Skin epidermis (tissue), 12 donors: ENCODE measurements at regions not wholly inside any gene's neighbourhood (a gene's known extent, or its start where the extent isn't known, plus 50 kb on each side); places are given as distances from the start of the nearest gene placed in this dataset.

Source experiments
- H3K27ac ChIP-seq, 21 experiments: fragments of 200-600 bp; sonication (generic) in 11 of 21; one replicate each; pipeline ENCODE4 v1.5.0; 2020; ENCODE audit warnings: mild to moderate bottlenecking in 3 of 21, inconsistent platforms in 2 of 21, moderate library complexity in 2 of 21
- H3K4me3 ChIP-seq, 7 experiments: fragments of 200-600 bp; sonication (generic) in 2 of 7; one replicate each; pipeline ENCODE4 v1.5.0; 2020; ENCODE audit warnings: inconsistent platforms in 2 of 7, mild to moderate bottlenecking in 2 of 7, moderate library complexity in 1 of 7

DNA sequence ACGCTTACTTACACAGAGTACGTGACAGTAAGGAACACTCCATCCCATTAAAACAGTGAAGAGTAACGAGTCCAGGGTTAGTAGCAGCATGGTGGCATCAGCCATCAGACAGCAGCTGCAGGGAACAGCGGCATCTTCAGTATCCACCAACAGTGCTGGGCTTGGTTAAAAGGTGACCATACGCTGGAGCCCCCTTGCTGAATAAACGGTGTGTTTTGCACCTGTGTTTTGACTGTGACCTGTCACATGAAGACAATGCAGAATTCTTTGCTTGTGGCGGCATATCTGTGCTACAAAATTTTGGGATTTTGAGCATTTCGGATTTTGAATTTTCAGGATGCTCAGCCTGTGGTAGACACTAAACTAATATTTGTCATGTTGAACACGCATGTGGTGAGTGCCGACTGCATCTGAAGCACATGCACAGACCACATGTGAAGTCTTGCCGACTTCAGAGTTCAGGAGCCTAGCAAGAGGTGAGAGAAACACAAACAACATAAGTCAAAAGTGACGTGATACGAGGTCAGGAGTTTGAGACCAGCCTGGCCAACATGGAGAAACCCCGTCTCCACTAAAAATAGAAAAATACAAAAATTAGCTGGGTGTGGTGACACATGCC is 69.3 kb upstream of the FRMD1 start:
- Histone ChIP-seq H3K4me3 (no peak overlapping the region), H3K27ac (no peak overlapping the region)

DNA sequence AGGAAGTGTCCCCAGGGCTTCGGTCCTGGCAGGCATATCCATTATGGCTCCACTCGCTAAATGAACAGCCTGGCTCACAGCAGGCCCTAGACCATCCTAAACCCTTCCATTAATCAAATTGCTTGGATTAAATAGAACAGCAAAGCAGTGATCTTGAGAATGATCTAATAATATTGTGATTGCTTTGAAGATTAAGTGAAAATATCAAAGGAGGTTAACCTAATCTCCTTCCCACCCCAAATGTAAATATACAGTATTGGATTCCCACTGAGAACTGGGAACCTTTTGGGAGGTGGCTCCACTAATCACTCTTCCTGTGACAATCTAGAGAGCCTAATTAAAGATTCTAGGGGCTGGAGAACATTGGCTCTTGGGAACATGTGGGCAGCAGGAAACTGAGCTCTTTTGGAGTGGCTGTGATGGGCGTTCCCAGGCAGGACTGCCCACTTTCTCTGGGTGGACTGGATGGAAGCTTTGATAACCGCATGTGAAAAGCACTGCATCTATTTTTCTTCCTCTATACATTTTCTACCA is 68.3 kb upstream of the FRMD1 start:
- no peak overlapping the region for H3K27ac ChIP-seq
- H3K4me3 ChIP-seq = no peak overlapping the region

DNA sequence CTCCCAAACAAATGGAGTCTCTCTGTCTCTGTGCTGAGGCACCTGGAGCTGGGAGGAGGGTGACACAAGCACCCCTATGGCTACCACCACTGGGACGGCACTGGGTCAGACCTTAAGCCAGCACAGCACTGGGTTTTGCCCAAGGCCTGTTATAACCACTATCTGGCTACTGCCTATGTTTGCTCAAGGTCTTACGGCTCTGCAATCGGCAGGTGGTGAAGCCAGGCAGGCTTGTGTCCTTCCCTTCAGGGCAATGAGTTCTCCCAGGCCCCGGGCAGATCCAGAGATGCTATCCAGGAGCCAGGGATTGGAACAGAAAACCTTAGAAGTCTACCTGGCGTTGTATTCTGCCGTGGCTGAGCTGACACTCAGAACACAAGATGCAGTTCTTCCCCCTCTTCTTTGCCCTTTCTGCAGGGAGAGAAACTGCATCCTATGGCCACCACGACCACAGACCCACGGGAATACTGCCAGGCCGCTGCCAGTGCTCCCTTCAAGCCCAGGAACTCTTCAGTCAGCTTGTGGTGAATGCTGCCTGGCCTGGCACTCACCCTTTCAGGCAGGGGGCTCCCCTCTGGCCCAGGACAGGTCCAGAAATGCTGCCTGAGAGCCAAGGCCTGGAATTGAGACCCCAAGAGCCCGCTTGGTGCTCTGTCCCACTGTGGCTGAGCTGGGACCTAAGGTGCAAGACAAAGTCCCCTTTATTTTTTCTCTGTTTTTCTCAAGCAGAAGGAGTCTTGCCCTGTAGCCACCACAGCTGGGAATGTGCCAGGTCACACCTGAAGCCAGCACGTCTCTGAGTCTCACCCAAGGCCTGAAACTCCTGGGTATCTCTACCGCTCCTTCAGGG is 67.0 kb upstream of the FRMD1 start:
- no peak overlapping the region for H3K4me3 ChIP-seq
- H3K27ac ChIP-seq = no peak overlapping the region

DNA sequence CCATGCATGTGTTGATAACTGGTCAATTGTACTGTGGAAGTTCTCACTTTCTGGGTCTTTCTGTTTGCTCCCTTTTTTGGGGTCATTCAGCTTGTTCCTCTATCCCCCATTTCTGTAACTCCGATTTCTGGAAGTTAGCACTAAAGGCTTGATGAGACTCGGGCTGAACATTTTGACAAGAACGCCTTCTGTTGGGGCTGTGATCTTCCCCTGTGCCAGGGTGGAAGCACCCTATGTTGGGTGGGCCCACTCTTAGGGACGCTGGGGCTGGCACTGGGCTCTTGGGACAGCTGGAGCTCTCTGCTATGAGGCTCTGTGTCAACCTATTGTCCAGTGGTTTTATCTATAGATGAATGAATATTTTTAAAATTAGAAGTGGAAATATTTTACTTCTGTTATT is 60.1 kb upstream of the FRMD1 start:
- Histone ChIP-seq H3K4me3 (no peak overlapping the region), H3K27ac (no peak overlapping the region)

DNA sequence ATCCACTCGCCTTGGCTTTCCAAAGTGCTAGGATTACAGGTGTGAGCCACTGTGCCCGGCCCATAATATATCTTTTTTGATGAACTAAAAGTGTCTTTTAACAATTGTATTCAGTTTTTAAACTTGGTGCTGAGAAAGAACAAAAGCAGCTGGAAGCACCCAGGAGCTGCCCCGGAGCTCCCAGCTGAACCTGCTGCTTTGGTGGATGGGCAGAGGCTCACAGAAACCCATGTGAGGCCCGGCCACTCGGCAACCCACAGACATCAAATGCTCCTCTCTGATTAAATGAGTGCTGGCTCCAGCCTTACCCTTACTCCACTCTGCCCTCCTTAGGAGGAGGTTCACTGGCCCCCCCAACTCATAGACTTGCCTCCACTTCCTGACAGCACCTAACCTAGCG is 59.4 kb upstream of the FRMD1 start:
- Histone ChIP-seq H3K4me3 (no peak overlapping the region), H3K27ac (no peak overlapping the region)

GRCh38 chr6:168137024-168137423 is 58.0 kb upstream of the FRMD1 start:
- Histone ChIP-seq H3K4me3 (no peak overlapping the region), H3K27ac (no peak overlapping the region)

- Histone ChIP-seq H3K4me3 (no peak overlapping the region), H3K27ac (no peak overlapping the region)
Measured at GRCh38 chr6:168136622-168137021, 57.6 kb upstream of the FRMD1 start.

- no peak overlapping the region for H3K4me3 ChIP-seq
- no peak overlapping the region for H3K27ac ChIP-seq
Measured at GRCh38 chr6:168136001-168136400, 57.0 kb upstream of the FRMD1 start.

DNA sequence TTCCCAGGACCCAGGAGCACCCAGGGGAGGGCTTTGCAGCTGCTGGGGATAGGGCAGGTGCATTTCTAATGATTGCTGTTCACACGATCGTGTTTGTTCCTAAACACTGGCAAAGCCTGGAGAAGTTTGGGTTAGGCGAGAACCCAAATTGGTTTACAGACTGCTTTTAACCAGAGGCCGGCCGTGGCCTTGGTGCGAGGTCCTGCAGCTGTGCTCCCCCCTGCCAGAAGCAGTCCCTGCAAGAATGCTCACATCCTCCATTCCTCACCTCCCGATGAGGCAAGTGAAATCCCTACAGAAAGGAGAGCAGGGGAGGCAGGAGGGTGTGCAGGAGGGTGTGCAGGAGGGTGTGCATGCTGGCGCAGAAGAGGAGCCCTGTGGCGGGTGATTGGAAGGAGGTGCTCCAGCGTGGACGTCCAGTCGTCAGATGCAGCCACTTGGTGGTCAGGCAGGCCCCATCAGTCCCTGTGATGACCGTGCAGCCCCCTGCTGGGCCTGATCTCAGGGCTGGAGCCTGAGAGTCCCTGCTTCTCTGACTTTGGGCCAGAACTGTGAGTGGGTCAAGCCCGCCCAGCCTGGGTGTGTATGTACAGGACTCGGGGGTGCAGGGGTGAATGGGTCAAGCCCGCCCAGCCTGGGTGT is 55.7 kb upstream of the FRMD1 start:
- no peak overlapping the region for H3K4me3 ChIP-seq
- no peak overlapping the region for H3K27ac ChIP-seq

DNA sequence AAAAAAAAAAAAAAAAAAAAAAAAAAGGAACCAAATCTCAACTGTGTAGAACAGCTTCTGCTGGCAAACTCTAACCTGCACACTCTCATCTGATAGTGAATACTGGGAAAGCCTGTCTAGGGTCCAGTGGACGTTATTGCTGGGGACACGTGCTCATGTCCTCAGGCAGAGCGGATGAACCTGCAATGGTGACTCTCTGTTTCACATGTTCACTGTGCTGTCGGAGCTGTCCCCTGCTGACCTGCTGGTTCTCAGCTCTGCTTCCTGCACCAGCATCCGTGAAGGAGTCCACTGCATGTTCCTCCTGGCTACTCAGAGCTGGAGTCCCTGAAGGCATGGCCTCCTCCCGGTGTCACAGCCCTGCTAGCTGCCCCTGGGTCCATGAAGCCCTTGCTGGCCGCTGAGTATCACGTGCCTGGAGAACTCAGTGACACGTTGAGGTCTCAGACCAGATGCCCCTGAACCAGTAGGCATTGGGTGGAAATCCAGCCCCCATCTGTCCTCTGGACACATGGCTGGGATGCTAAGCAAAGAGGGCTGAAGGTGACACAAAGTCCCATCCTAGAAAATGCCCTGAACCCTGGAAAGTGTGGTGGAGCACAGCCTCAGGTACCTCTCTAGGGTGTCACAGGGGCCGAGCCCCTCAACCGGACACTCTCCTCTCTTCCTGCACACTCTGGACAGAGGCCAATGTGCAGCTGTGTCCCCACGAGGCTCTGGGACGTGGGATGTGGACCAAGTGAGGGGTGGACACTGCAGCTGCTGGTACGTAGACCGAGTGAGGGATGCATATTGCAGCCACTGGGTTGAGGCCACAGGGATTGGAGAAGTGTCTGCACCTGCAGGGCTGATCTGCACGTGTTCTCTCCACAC is 54.9 kb upstream of the FRMD1 start:
- H3K27ac ChIP-seq = no peak overlapping the region
- H3K4me3 ChIP-seq = no peak overlapping the region

- Histone ChIP-seq H3K27ac (peak overlapping the region in 1 of 21 experiments; percentile 53), H3K4me3 (peak overlapping the region in 1 of 7 experiments; percentile 17)
Measured at GRCh38 chr6:168133168-168133561, 54.2 kb upstream of the FRMD1 start.

GRCh38 chr6:168132531-168133167 is 53.6 kb upstream of the FRMD1 start:
- H3K4me3 ChIP-seq = no peak overlapping the region
- peak overlapping the region in 1 of 21 experiments; percentile 53 for H3K27ac ChIP-seq

DNA sequence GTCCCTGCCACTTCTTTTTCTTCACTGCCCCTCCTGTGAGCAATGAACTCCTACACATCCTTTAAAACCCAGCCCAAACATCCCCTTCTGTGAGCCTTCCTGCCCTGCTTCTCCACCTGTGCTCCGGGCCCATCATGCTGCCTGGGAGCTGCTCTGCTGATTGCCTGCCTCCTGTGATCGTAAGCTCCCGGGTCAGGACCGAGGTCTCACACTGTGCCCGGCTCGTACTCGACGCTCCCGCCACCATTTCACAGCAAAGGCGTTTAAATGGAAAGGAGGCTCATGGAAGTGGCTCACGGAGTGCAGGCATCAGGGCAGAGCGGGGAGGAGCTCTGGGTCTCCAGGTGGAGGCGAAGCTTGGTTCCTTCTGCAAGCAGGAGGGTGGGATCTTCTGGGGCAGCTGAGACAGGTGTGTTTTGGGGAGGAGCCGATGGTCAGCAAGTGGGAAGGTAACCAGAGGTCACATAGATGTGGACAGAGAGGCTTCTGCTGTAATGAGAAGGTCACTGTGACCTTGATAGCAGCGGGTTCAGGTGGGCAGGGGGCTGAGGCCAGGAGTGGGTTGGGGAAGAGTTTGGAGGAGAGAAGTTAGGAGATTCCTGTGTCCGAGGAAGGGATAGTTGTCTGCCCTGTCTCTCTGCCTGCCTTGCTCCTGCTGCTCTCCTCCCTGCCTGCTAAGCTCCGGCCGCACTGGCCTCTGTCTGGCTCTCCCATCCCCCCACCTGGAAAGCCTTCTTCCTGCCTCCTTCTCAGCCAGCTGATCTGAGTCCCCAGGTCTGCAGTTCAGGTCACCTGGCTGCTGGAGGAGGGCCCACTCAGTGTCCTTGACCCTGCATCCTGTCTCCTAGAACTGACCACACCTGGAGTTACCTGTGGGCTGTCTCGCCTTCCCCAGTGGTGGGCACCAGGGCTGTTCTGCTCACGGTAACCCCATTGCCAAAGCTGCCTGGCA is 52.7 kb upstream of the FRMD1 start:
- no peak overlapping the region for H3K27ac ChIP-seq
- no peak overlapping the region for H3K4me3 ChIP-seq

GRCh38 chr6:168130697-168131371 is 51.8 kb upstream of the FRMD1 start:
- H3K27ac ChIP-seq = no peak overlapping the region
- H3K4me3 ChIP-seq = no peak overlapping the region

- H3K27ac ChIP-seq = no peak overlapping the region
- no peak overlapping the region for H3K4me3 ChIP-seq
Measured at GRCh38 chr6:168130168-168130696, 51.2 kb upstream of the FRMD1 start.

DNA sequence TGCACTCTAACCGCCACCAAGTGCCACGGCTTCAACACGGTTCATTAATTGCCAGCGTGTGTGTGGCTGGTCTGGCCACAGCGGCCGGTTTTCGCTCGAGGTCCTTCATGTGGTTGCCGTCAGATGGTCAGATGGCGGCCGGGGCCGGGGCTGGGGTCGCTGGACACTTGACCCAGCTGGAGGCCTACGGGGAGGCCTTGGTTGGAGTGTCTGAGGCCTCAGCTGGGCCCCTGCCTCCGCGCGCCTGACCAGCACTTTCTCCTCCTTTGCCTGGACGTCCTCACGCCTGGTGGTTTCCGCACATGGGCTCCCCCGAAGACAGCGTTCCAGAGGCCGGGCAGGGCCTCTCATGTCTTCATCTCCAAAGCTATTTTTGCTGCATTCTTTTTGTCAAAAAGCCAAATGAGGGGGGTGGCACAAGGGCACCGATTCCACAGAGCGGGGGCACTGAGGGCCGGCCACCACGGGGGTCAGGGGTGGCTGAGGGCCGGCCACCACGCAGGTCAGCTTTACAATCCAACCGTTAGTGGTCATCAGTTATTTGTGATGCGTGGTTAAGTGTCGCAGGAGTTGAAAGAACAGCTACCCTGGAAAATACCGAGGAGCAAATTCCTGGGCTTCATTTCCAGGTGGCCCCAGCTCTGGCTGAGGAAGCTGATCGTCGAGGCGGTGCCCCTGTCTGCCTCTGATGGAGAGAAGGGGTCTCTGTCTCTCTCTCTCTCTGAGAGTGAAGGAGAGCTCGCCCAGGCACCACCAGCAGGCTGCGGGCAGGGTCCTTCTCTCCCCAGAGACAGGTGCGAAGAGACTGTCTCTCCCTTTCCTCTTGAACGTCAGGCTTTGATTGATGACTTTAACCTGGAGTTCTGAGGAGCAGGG is 50.5 kb upstream of the FRMD1 start:
- H3K4me3 ChIP-seq = no peak overlapping the region

More for the DNA sequence above, 50.5 kb upstream of the FRMD1 start:
- no peak overlapping the region for H3K27ac ChIP-seq
